Lung (tissue), 11 donors: ENCODE measurements at regions not wholly inside any gene's neighbourhood (a gene's known extent, or its start where the extent isn't known, plus 50 kb on each side); places are given as distances from the start of the nearest gene placed in this dataset.
A peak's percentile ranks its signal among the peaks of the same experiment; 100 is the strongest.
"Not testable (repeated sequence)": the region's sequence is repeated elsewhere in the genome, so short reads cannot be mapped to it uniquely, and the experiment has no call there.

Experiments used
- ATAC-seq: fragments of 200-7000 bp; cut with Tn5 transposase; one replicate; pipeline ENCODE4 v1.9.1; 2020; ENCODE audit warnings: moderate number of reproducible peaks; ENCODE audit not compliant: insufficient read depth, low FRiP score
- DNase-seq, 3 donors: peaks; one replicate each; pipeline ENCODE4 v3.0.0-alpha.2; 2013 to 2017
- H3K27ac ChIP-seq, 2 donors: one replicate each; pipeline ENCODE4 v1.5.1; 2013; ENCODE audit warnings: mild to moderate bottlenecking in 2 of 2, moderate library complexity in 2 of 2, control low read depth in 1 of 2, inconsistent platforms in 1 of 2, low read depth in 1 of 2, low read length in 1 of 2
- H3K27me3 ChIP-seq, 3 donors: one replicate each; pipeline ENCODE4 v1.5.1; 2013; ENCODE audit warnings: low read length in 2 of 3; ENCODE audit not compliant: control insufficient read depth in 3 of 3, insufficient read depth in 3 of 3
- H3K36me3 ChIP-seq, 4 donors: one replicate each; pipeline ENCODE4 v1.5.1; 2013; ENCODE audit warnings: low read length in 4 of 4, mild to moderate bottlenecking in 1 of 4, moderate library complexity in 1 of 4; ENCODE audit not compliant: control insufficient read depth in 4 of 4, insufficient read depth in 4 of 4
- H3K4me1 ChIP-seq, 5 donors: one replicate each; pipeline ENCODE4 v1.5.1; 2013; ENCODE audit warnings: low read length in 5 of 5, mild to moderate bottlenecking in 2 of 5, moderate library complexity in 1 of 5; ENCODE audit not compliant: control insufficient read depth in 5 of 5, insufficient read depth in 5 of 5
- H3K4me3 ChIP-seq: one replicate; pipeline ENCODE4 v1.5.1; 2013; ENCODE audit warnings: mild to moderate bottlenecking, control low read depth, moderate library complexity
- H3K9ac ChIP-seq, 2 donors: one replicate each; pipeline ENCODE4 v1.5.1; 2013; ENCODE audit warnings: low read length in 2 of 2, control low read depth in 1 of 2; ENCODE audit not compliant: insufficient read depth in 1 of 2
- H3K9me3 ChIP-seq, 4 donors: one replicate each; pipeline ENCODE4 v1.5.1; 2013; ENCODE audit warnings: low read length in 3 of 4, mild to moderate bottlenecking in 1 of 4, moderate library complexity in 1 of 4; ENCODE audit not compliant: control insufficient read depth in 4 of 4, insufficient read depth in 3 of 4
- CTCF ChIP-seq: IDR thresholded peaks from 2 replicates; pipeline ENCODE4 v1.5.1; 2012; ENCODE audit warnings: mild to moderate bottlenecking; ENCODE audit errors: control extremely low read depth, extremely low read depth
- WGBS, 2 donors: extraction: QIAGEN DNeasy Blood & Tissue Kit; methylation state at CpG; one replicate each; pipeline ENCODE4 v1.1.7; 2013; 5-methylcytosine and 5-hydroxymethylcytosine counted together
- donor health status: control.
- donor health status: control.
- donor health status: Bipolar disorder and iron deficiency.
- donor health status: healthy.
- donor health status: DM: yes; HTN: yes; CAD: no.

- WGBS, 2 donors = 91 to 96% methylated on average over 1 of the region's 1 CpG
- Histone ChIP-seq H3K9ac (no peak overlapping the region), H3K4me1 (no peaks in the 10 kb centered on the region), H3K27ac (no peak overlapping the region), H3K9me3 (peaks cover 0 to 2% (median 0%) of the 10 kb centered on the region in 4 donors), H3K27me3 (no peaks in the 10 kb centered on the region), H3K36me3 (no peaks in the 10 kb centered on the region), H3K4me3 (no peak overlapping the region)
- no peak for TF ChIP-seq CTCF
- ATAC-seq = no peak
- no peak for DNase-seq
Measured at GRCh38 chr5:87210076-87210475, 57.6 kb upstream of the RASA1 start.

- no peak for TF ChIP-seq CTCF
- no peaks in the 10 kb centered on the region for H3K36me3 ChIP-seq
- no peak for ATAC-seq
Measured at GRCh38 chr5:87210743-87211142, 56.9 kb upstream of the RASA1 start.

GRCh38 chr5:87211676-87212075 lies 56.0 kb upstream of the RASA1 start:
- WGBS, 2 donors = 46 to 67% methylated on average over 1 of the region's 1 CpG
- Histone ChIP-seq H3K9me3 (no peaks in the 10 kb centered on the region), H3K36me3 (no peaks in the 10 kb centered on the region), H3K4me1 (no peaks in the 10 kb centered on the region), H3K27ac (no peak overlapping the region), H3K27me3 (no peaks in the 10 kb centered on the region), H3K4me3 (no peak overlapping the region), H3K9ac (no peak overlapping the region)
- ATAC-seq (no peak), DNase-seq (no peak)
- no peak for TF ChIP-seq CTCF

More at GRCh38 chr5:87210743-87211142, 56.9 kb upstream of the RASA1 start:
- WGBS, 2 donors = 55 to 79% methylated on average over 2 of the region's 2 CpGs
- no peaks in the 10 kb centered on the region for H3K27me3 ChIP-seq
- no peak overlapping the region for H3K4me3 ChIP-seq
- no peaks in the 10 kb centered on the region for H3K4me1 ChIP-seq
- DNase-seq = peak in 2 of 3 donors; percentile 66 to 80
- H3K27ac ChIP-seq = no peak overlapping the region
- no peak overlapping the region for H3K9ac ChIP-seq
- peaks cover 0 to 2% (median 0%) of the 10 kb centered on the region in 4 donors for H3K9me3 ChIP-seq

GRCh38 chr5:87212183-87212582 lies 55.5 kb upstream of the RASA1 start:
- not testable (repeated sequence) for H3K27me3 ChIP-seq, H3K36me3 ChIP-seq, H3K9me3 ChIP-seq, ATAC-seq, H3K4me3 ChIP-seq, H3K27ac ChIP-seq, H3K4me1 ChIP-seq, DNase-seq, H3K9ac ChIP-seq
- 74 to 78% methylated on average over 2 of the region's 2 CpGs for WGBS, 2 donors

- ATAC-seq, H3K4me3 ChIP-seq: not testable (repeated sequence)
Measured at GRCh38 chr5:87217480-87217879, 50.2 kb upstream of the RASA1 start.

More at GRCh38 chr5:87217480-87217879, 50.2 kb upstream of the RASA1 start:
- not testable (repeated sequence) for H3K27me3 ChIP-seq, H3K9ac ChIP-seq, H3K27ac ChIP-seq, H3K9me3 ChIP-seq, H3K36me3 ChIP-seq, DNase-seq, H3K4me1 ChIP-seq
- 54 to 73% methylated on average over 4 of the region's 4 CpGs for WGBS, 2 donors
